NB4 (cell line): ENCODE measurements at regions not wholly inside any gene's neighbourhood (a gene's known extent, or its start where the extent isn't known, plus 50 kb on each side); places are given as distances from the start of the nearest gene placed in this dataset.

Experiments
- CTCF ChIP-seq: IDR thresholded peaks from one replicate; pipeline ENCODE4 v1.5.1; 2012; ENCODE audit warnings: low read depth, low read length
- POLR2A ChIP-seq: IDR thresholded peaks from 2 replicates; pipeline ENCODE4 v1.6.1; 2011; ENCODE audit warnings: mild to moderate bottlenecking; ENCODE audit not compliant: insufficient read length; ENCODE audit errors: extremely low read depth

GRCh38 chr20:60253471-60253870 is 295.2 kb downstream of the CDH26 start:
- no peak for TF ChIP-seq CTCF
- TF ChIP-seq POLR2A, result no peak
